Type B pancreatic cell (in vitro differentiated cells): ENCODE measurements at regions not wholly inside any gene's neighbourhood (a gene's known extent, or its start where the extent isn't known, plus 50 kb on each side); places are given as distances from the start of the nearest gene placed in this dataset.

Experiments
- DNase-seq: peaks from one replicate; pipeline ENCODE4 v3.0.0; 2021; ENCODE audit warnings: mixed read lengths; ENCODE audit not compliant: unreplicated experiment; ENCODE audit errors: extremely low spot score
- H3K27ac Mint-ChIP-seq: 2 replicates; pipeline ENCODE4 v1.8.0; 2021; ENCODE audit warnings: mild to moderate bottlenecking, mixed read lengths
- H3K27me3 Mint-ChIP-seq: 2 replicates; pipeline ENCODE4 v1.8.0; 2021; ENCODE audit warnings: mixed read lengths
- H3K36me3 Mint-ChIP-seq: 2 replicates; pipeline ENCODE4 v1.8.0; 2021; ENCODE audit warnings: mixed read lengths
- H3K4me1 Mint-ChIP-seq: one replicate; pipeline ENCODE4 v1.8.0; 2021; ENCODE audit warnings: mixed read lengths; ENCODE audit not compliant: unreplicated experiment
- H3K4me3 Mint-ChIP-seq: 2 replicates; pipeline ENCODE4 v1.8.0; 2021; ENCODE audit warnings: mild to moderate bottlenecking, mixed read lengths
- H3K9me3 Mint-ChIP-seq: 2 replicates; pipeline ENCODE4 v1.8.0; 2021; ENCODE audit warnings: mixed read lengths
- TF ChIP-seq, protein P1 (sequence below): fragments of 200-600 bp; sonication (generic); conservative IDR thresholded peaks from 2 replicates; pipeline ENCODE4 v1.5.0; 2021; ENCODE audit warnings: antibody characterized with exemption, mild to moderate bottlenecking

- TF ChIP-seq, protein P1, sequence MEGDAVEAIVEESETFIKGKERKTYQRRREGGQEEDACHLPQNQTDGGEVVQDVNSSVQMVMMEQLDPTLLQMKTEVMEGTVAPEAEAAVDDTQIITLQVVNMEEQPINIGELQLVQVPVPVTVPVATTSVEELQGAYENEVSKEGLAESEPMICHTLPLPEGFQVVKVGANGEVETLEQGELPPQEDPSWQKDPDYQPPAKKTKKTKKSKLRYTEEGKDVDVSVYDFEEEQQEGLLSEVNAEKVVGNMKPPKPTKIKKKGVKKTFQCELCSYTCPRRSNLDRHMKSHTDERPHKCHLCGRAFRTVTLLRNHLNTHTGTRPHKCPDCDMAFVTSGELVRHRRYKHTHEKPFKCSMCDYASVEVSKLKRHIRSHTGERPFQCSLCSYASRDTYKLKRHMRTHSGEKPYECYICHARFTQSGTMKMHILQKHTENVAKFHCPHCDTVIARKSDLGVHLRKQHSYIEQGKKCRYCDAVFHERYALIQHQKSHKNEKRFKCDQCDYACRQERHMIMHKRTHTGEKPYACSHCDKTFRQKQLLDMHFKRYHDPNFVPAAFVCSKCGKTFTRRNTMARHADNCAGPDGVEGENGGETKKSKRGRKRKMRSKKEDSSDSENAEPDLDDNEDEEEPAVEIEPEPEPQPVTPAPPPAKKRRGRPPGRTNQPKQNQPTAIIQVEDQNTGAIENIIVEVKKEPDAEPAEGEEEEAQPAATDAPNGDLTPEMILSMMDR: no peak
- Mint-ChIP-seq H3K27ac (peak overlapping the region; percentile 94), H3K4me1 (no peaks in the 10 kb centered on the region), H3K4me3 (peak overlapping the region; percentile 36), H3K36me3 (no peaks in the 10 kb centered on the region), H3K27me3 (peaks cover 6% of the 10 kb centered on the region), H3K9me3 (no peaks in the 10 kb centered on the region)
- DNase-seq: no peak
Measured at GRCh38 chr7:106589198-106589879, 71.6 kb downstream of the CCDC71L start.

GRCh38 chr7:106588422-106589197, 72.3 kb downstream of the CCDC71L start:
- Mint-ChIP-seq H3K27ac (peak overlapping the region; percentile 94), H3K4me1 (no peaks in the 10 kb centered on the region), H3K36me3 (no peaks in the 10 kb centered on the region), H3K4me3 (peak overlapping the region; percentile 36), H3K27me3 (peaks cover 6% of the 10 kb centered on the region), H3K9me3 (no peaks in the 10 kb centered on the region)
- no peak for DNase-seq
- TF ChIP-seq, protein P1: no peak

DNA sequence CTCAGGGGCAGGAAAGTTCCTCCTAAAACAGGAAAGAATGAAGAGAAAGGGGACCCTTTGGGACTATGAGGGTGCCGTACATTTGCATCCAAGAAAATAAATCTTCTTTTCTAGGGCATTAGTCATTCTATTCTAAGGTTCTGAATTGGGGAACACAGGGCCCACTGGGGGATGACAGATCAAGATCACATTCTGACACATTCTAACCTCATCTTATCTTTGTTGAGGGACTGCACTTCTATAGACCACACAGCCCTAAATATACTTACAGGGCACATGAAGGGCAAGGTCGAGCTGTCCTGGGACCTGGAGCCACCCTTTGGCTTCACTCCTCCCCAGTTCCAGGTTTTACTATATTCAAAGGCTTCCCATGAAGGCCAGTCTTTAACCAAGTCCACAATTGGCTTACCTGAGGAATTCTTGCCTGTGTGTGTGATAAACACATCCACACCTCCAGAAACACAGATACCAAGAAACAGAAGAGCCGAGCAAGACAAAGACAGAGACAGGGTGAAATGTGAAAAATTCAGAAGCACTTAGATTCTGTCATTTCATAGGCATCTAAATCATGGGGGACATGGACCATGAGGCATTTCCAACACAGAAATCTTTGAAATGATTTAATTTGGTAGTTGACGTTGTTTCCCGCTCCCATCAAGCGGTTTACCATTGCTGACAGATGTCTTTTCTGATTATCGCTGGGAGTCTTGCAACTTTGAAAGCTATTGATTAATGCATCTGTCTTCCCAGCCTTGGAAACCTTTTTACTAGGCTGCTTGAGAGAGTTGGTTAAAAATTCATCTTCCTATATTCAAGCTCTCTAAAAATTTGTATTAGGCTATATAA, 75.8 kb downstream of the CCDC71L start:
- no peak for DNase-seq
- Mint-ChIP-seq H3K4me3 (no peak overlapping the region), H3K27me3 (peaks cover 6% of the 10 kb centered on the region), H3K27ac (no peak overlapping the region), H3K9me3 (no peaks in the 10 kb centered on the region), H3K36me3 (no peaks in the 10 kb centered on the region), H3K4me1 (no peaks in the 10 kb centered on the region)
- TF ChIP-seq, protein P1: no peak

GRCh38 chr7:106583706-106584690, 77.0 kb downstream of the CCDC71L start:
- no peaks in the 10 kb centered on the region for H3K9me3 Mint-ChIP-seq
- no peaks in the 10 kb centered on the region for H3K4me1 Mint-ChIP-seq
- peaks cover 6% of the 10 kb centered on the region for H3K27me3 Mint-ChIP-seq
- no peak overlapping the region for H3K4me3 Mint-ChIP-seq
- H3K27ac Mint-ChIP-seq: no peak overlapping the region
- H3K36me3 Mint-ChIP-seq: no peaks in the 10 kb centered on the region
- DNase-seq: no peak
- TF ChIP-seq, protein P1: no peak

GRCh38 chr7:106583100-106583499, 77.9 kb downstream of the CCDC71L start:
- no peaks in the 10 kb centered on the region for H3K9me3 Mint-ChIP-seq
- H3K36me3 Mint-ChIP-seq: no peaks in the 10 kb centered on the region
- H3K4me3 Mint-ChIP-seq: no peak overlapping the region
- H3K4me1 Mint-ChIP-seq: no peaks in the 10 kb centered on the region
- DNase-seq: no peak
- TF ChIP-seq, protein P1: no peak
- H3K27ac Mint-ChIP-seq: no peak overlapping the region
- peaks cover 6% of the 10 kb centered on the region for H3K27me3 Mint-ChIP-seq
